IPS DF 6.9 (cell line): ENCODE measurements at regions not wholly inside any gene's neighbourhood (a gene's known extent, or its start where the extent isn't known, plus 50 kb on each side); places are given as distances from the start of the nearest gene placed in this dataset.

ENCODE experiments used
- DNase-seq: peaks from one replicate; pipeline ENCODE4 v3.0.0-alpha.2; 2013; ENCODE audit warnings: low read depth, low spot score
- H3K27ac ChIP-seq: one replicate; pipeline ENCODE4 v1.5.1; 2013; ENCODE audit warnings: low read length, control low read depth
- H3K27me3 ChIP-seq: 2 replicates; pipeline ENCODE4 v1.6.1; 2013; ENCODE audit warnings: mild to moderate bottlenecking, low read length; ENCODE audit not compliant: control insufficient read depth, insufficient read depth
- H3K36me3 ChIP-seq: 2 replicates; pipeline ENCODE4 v1.6.1; 2013; ENCODE audit warnings: low read length; ENCODE audit not compliant: control insufficient read depth, insufficient read depth
- H3K4me1 ChIP-seq: 2 replicates; pipeline ENCODE4 v1.6.1; 2013; ENCODE audit warnings: low read length; ENCODE audit not compliant: control insufficient read depth, insufficient read depth
- H3K4me3 ChIP-seq: 2 replicates; pipeline ENCODE4 v1.5.1; 2013; ENCODE audit warnings: mild to moderate bottlenecking, low read length
- H3K9me3 ChIP-seq: 2 replicates; pipeline ENCODE4 v1.6.1; 2013; ENCODE audit warnings: low read length, inconsistent platforms; ENCODE audit not compliant: control insufficient read depth, insufficient read depth
- WGBS: extraction: QIAGEN DNeasy Blood & Tissue Kit; methylation state at CpG from one replicate; pipeline ENCODE4 v1.1.7; 2013; ENCODE audit warnings: mixed read lengths, missing lambda C conversion rate; ENCODE audit not compliant: insufficient read length, insufficient coverage; 5-methylcytosine and 5-hydroxymethylcytosine counted together

DNA sequence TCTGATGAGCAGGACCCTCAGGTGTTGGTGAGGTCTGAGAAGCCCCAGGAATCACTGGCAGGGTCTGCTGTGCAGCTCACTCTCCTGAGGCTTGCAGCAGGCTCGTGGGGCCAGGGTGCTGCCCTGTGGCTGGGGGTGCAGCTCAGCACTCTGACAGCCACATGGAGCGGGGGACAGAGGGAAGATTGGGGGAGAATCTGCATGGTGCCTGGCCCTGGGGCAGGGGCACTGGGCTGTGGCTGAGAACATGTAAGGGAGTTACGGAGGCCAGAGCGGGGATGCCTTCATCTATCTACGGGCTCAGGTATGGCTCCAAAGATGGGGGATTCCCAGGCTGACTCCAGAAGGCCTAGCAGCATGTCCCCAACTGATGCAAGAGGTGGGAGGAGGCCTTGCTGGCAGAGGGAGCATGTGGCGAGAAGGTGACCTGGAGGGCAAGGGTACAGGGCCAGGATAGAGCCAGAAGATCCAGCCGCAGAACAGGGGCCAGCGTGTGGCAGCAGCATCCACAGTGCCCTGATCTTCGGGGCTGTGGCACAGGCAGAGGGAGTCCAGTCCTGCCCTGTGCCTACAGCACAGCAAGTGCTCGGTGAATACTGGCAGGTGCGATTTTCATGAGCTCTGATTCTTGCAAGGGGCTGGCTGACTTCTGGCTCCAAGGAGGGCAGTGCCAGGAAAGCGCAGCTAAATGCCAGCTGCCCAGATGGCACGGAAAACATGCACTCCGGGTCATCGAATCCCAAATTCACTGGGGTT, 184.7 kb downstream of the CTTN start:
- Histone ChIP-seq H3K4me3 (no peak overlapping the region), H3K27me3 (no peaks in the 10 kb centered on the region), H3K4me1 (no peaks in the 10 kb centered on the region), H3K27ac (no peak overlapping the region), H3K36me3 (no peaks in the 10 kb centered on the region), H3K9me3 (no peaks in the 10 kb centered on the region)
- no peak for DNase-seq
- no CpG with 5 or more reads among the region's 15 CpGs for WGBS

DNA sequence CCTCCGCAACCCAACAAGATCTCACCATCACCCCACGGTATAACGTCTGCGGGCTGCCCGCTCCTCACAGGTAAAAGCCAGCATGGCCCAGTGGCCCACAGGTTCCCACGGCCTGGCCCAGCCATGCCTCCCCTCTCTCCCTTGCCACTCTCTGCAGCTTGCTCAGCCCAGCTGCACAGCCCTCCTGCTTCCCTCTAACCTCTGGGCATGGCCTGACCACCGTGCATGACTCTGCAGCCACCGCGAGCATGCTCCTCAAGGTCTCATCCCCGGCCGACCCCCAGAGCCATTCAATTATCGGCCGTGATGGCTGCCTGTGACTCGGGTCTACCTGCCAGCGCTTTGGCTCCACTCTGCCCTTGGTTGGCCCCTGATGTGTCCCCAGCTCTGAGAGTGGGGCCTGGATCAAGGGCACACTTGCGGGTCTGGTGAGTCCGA, 185.5 kb downstream of the CTTN start:
- Histone ChIP-seq H3K4me3 (no peak overlapping the region), H3K27ac (no peak overlapping the region), H3K27me3 (no peaks in the 10 kb centered on the region), H3K9me3 (no peaks in the 10 kb centered on the region), H3K4me1 (no peaks in the 10 kb centered on the region), H3K36me3 (no peaks in the 10 kb centered on the region)
- no peak for DNase-seq
- no CpG with 5 or more reads among the region's 17 CpGs for WGBS

DNA sequence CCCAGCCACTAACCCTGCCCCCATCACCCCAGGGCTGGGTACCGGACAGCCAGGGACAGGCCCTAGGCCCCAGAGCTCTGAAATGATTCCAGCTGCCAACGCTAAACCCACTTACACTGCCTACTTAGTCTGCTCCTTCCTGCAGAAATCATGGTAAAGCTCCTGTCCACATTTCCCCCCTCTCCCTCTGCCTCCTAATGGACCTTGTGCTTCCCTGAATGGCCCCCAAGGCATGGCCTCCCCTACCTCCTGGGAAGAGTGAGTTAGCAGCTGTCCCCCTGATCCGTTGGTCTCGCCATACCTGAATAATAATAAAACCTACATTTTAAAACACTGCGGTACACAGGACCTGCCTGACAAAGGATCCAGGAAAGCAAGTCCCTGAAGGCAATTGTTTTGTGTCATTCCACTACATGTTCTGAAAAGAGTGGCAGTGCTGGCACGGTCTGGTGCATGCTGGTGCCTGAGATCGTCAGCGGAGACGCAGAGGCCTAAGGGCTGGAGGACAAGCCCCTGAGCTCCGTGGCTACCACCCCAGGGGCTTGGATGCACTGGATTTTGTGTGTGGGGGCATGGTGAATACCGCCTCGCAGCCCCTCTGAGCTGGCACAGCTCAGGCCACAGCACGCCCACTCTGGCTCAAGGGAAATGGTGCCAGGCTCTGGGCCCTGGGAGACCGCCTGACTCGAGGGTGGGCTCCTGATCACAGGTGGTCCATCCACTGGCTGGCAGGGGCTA, 186.3 kb downstream of the CTTN start:
- WGBS: no CpG with 5 or more reads among the region's 15 CpGs
- Histone ChIP-seq H3K36me3 (no peaks in the 10 kb centered on the region), H3K27ac (no peak overlapping the region), H3K9me3 (no peaks in the 10 kb centered on the region), H3K4me3 (no peak overlapping the region), H3K27me3 (no peaks in the 10 kb centered on the region), H3K4me1 (no peaks in the 10 kb centered on the region)
- no peak for DNase-seq

DNA sequence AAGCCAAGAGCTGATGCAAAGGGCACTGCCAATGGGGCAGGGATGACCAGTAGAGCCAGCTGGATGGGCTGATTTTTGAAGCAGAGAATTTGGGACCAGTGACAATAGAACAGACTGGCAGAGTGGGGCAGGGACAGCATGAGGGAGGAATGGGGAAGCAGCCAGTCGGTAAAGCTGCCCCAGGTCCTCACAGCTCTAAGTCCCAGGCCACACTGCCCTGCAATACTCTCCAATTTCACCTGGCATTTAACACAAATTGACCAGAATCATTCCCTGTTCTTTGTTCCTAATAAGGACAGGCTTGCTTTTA, 186.9 kb downstream of the CTTN start:
- H3K27me3 ChIP-seq: no peaks in the 10 kb centered on the region
- no peak overlapping the region for H3K4me3 ChIP-seq
- no peaks in the 10 kb centered on the region for H3K9me3 ChIP-seq
- H3K4me1 ChIP-seq: no peaks in the 10 kb centered on the region
- WGBS: no CpG with 5 or more reads among the region's 1 CpG
- no peaks in the 10 kb centered on the region for H3K36me3 ChIP-seq
- DNase-seq: no peak
- no peak overlapping the region for H3K27ac ChIP-seq

DNA sequence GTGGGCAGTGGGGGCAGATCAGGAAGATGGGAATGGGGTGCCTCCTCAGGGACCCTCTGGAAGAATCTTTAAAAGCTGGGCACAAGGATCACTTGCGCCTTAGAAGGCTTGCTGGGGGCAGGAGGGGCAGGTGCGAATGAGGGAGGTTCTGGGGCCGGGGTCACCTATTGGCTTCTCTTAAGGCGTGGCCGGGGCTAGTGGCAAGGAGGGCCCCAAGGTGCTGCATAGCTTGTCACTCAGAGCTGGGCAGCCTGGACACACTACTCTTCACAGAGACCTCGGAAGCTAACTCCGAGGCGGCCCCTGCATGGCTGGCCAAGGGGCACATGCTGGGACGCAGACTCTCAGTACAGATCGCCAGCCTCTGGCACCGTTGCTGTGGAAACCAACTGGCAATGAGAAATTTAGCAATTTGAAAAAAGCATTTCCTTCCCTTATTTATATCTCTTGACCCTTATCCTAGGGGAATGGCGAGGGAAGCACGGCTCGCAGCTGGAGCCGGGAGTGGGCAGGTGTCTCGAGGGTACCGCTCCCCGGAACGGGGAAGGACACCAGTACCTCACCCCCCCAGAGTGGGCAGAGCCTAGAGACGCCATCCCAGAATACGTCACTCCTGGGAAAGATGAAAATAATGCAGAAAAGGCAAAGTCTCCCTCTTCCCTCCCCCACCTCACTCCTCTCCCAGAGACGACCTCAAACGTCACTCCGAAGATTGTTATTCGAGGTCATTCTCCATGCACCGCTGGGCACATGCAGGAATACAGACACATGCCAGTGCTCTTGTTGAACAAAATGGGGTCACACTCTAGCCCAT, 188.1 kb downstream of the CTTN start:
- no peaks in the 10 kb centered on the region for H3K27me3 ChIP-seq
- H3K27ac ChIP-seq: no peak overlapping the region
- WGBS: no CpG with 5 or more reads among the region's 26 CpGs
- no peak for DNase-seq
- no peak overlapping the region for H3K4me3 ChIP-seq
- H3K9me3 ChIP-seq: no peaks in the 10 kb centered on the region
- no peaks in the 10 kb centered on the region for H3K36me3 ChIP-seq
- no peaks in the 10 kb centered on the region for H3K4me1 ChIP-seq

DNA sequence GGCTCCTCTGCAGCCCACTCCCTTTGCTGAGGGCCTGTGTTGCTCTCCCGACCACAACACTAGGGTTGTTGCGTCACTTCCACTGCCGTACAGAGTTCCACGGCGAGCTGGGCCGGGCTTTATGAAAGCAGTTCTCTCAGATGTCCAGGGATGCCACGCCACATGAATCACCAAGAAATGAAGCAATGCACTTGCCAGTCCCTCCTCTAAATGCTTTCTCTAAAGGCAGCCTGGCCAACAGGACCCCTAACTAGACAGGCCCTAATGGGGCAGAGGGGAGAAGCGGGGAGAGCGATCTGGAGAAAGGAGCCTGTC, 188.7 kb downstream of the CTTN start:
- Histone ChIP-seq H3K4me3 (no peak overlapping the region), H3K36me3 (no peaks in the 10 kb centered on the region), H3K27me3 (no peaks in the 10 kb centered on the region), H3K27ac (no peak overlapping the region), H3K9me3 (no peaks in the 10 kb centered on the region), H3K4me1 (no peaks in the 10 kb centered on the region)
- no CpG with 5 or more reads among the region's 9 CpGs for WGBS
- DNase-seq: no peak

DNA sequence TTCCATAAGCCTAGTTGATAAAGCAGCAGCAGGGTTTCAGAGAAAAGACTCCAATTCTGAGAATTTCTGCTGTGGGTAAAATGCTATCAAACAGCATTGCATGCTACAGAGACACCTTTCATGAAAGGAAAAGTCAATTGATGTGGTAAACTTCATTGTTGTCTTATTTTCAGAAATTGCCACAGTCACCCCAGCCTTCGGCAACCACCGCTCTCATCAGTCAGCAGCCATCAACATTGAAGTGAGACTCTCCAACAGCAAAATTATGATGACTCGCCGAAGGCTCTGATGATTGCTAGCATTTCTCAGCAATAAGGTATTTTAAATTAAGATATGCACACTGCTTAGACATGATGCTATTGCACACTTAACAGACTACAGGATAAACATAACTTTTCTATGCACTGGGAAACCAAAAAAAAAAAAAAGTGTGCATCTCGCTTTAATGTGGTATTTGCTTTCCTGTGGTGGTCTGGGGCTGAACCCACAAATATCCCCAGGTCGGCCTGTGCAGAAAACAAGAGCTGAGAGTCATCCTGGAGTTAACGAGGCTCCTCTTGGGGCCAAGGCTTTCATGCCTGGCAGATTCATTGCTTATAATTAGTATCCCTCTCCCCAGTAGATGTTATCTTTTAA, 192.1 kb downstream of the CTTN start:
- Histone ChIP-seq H3K36me3 (no peaks in the 10 kb centered on the region), H3K27me3 (no peaks in the 10 kb centered on the region), H3K9me3 (no peaks in the 10 kb centered on the region), H3K4me1 (0 out of 2 replicates have a peak, but pooled peaks cover 2% of the 10 kb centered on the region), H3K4me3 (no peak overlapping the region), H3K27ac (no peak overlapping the region)
- no CpG with 5 or more reads among the region's 7 CpGs for WGBS
- DNase-seq: no peak

DNA sequence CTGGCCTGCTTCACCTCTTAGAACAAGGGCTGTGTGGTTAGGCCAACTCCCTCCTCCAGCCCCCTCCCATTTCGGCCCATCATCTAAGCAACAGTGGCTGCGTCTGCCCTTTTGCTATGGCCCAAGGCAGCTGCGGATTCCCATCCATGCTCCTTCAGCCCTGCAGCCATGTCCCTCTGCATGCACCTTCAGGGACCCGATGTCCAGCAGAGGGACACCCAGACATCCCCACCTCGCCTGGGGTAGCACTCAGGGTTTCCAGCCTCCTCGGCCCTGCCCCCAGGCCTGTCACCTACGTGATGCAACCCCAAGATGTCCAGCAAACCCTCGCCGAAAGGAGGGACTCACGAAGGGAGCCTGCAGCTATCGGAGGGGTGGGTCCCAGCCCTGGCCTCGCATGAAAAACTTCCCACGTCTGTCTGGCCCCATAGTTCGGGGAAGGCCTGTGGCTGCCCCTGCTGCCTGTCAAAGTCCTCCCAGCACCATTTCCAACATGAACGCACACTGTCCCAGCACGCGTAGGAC, 194.4 kb downstream of the CTTN start:
- no CpG with 5 or more reads among the region's 17 CpGs for WGBS
- Histone ChIP-seq H3K9me3 (no peaks in the 10 kb centered on the region), H3K27ac (no peak overlapping the region), H3K4me1 (0 out of 2 replicates have a peak, but pooled peaks cover 2% of the 10 kb centered on the region), H3K36me3 (no peaks in the 10 kb centered on the region), H3K4me3 (no peak overlapping the region), H3K27me3 (no peaks in the 10 kb centered on the region)
- no peak for DNase-seq

DNA sequence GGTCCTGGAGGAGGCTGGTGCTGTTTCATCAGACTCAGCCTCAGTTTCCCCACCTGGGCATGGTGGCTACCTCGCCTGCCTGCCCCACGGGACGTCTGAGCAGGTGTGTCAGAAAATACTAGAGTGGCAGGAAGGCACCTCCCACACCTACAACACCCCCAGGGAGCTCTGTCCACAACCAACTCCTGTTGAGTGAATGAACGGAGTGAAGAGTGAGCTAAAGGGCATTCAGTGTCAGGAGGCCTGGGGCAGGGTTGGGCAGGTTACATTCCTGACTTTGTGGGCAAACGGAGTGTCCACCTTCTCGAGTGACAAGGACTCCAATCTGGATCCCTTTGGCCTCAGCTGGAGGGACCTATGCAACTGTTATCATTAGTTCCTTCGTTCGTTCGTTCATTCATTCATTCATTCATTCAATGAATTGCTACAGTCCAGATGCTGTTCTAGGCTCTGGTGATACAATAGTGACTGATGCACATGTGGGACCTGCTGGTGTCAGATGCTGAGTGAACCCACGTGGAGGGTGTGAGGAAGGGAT, 195.2 kb downstream of the CTTN start:
- H3K4me3 ChIP-seq: no peak overlapping the region
- no peak for DNase-seq
- WGBS: no CpG with 5 or more reads among the region's 10 CpGs
- H3K4me1 ChIP-seq: 0 out of 2 replicates have a peak, but pooled peaks cover 2% of the 10 kb centered on the region
- H3K27me3 ChIP-seq: no peaks in the 10 kb centered on the region
- no peaks in the 10 kb centered on the region for H3K36me3 ChIP-seq
- no peaks in the 10 kb centered on the region for H3K9me3 ChIP-seq
- H3K27ac ChIP-seq: no peak overlapping the region

DNA sequence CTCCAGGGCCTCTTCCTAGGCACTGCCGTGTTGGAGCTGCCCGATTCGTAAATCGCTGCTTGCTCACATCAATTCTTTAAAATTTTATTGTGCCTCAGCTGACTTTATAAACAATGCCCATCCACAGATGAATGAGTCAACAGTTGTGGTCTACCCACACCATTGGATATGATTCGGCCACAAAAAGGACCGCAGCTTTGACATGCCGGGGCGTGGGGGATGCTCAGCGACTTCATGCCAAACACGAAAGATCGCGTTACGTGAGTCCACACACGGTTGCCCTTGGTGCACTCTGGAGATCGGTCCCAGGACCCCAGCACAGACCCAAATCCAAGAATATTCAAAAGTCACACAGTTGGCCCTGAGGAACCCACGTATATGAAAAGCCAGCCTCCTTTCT, 195.7 kb downstream of the CTTN start:
- Histone ChIP-seq H3K9me3 (no peaks in the 10 kb centered on the region), H3K36me3 (no peaks in the 10 kb centered on the region), H3K4me1 (0 out of 2 replicates have a peak, but pooled peaks cover 2% of the 10 kb centered on the region), H3K27ac (no peak overlapping the region), H3K27me3 (no peaks in the 10 kb centered on the region), H3K4me3 (no peak overlapping the region)
- no peak for DNase-seq
- WGBS: no CpG with 5 or more reads among the region's 16 CpGs
